ENCODE measurements at regions not wholly inside any gene's neighbourhood (a gene's known extent, or its start where the extent isn't known, plus 50 kb on each side); places are given as distances from the start of the nearest gene placed in this dataset.

DNA sequence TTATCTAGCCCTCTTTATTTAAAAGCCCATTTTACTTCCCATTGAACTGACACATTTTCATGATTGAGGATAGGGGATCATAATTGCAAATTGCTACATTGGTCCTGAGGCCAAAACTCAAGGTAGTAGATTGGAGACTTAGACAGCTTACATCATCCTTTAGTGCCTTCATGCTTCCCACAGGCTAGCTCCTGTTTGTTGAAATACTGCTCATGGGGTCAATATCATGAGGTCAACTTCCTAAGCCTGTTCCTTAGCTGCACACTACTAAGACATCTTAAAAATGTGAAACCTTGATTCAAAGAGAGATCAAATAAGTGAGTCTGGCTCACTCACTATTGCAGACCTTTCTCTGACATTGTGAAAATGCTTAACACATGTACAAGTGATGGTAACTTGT, 113.0 kb downstream of the TBC1D30 start:
- TF ChIP-seq CTCF (IDR thresholded peaks at IDR 0.05) (no peak), POLR2A (IDR thresholded peaks at IDR 0.05) (no peak)

Measured in gastroesophageal sphincter (tissue), 3 donors.